DOHH2 (cell line): ENCODE measurements at regions not wholly inside any gene's neighbourhood (a gene's known extent, or its start where the extent isn't known, plus 50 kb on each side); places are given as distances from the start of the nearest gene placed in this dataset.

Source experiments
- H3F3A ChIP-seq: fragments of 200-600 bp; sonication (generic), shearing (Covaris generic); 2 replicates; pipeline ENCODE4 v1.6.0; 2016; ENCODE audit warnings: antibody characterized with exemption, mild to moderate bottlenecking; ENCODE audit not compliant: control insufficient read depth, insufficient read depth
- H3K27ac ChIP-seq: fragments of 200-600 bp; sonication (generic); 2 replicates; pipeline ENCODE4 v1.5.1; 2014; ENCODE audit warnings: low read depth, mild to moderate bottlenecking, low read length, moderate library complexity
- H3K27me3 ChIP-seq: fragments of 200-600 bp; sonication (generic); 2 replicates; pipeline ENCODE4 v1.6.1; 2014; ENCODE audit warnings: mild to moderate bottlenecking, low read length, mixed read lengths; ENCODE audit not compliant: control insufficient read depth
- H3K36me3 ChIP-seq: fragments of 200-600 bp; sonication (generic); 2 replicates; pipeline ENCODE4 v1.6.1; 2014; ENCODE audit warnings: mild to moderate bottlenecking, low read length, moderate library complexity, mixed read lengths; ENCODE audit not compliant: control insufficient read depth
- H3K4me1 ChIP-seq: fragments of 200-600 bp; sonication (generic); 2 replicates; pipeline ENCODE4 v1.6.1; 2014; ENCODE audit warnings: mild to moderate bottlenecking, low read length, mixed read lengths; ENCODE audit not compliant: control insufficient read depth
- H3K4me2 ChIP-seq: fragments of 200-600 bp; sonication (generic); 2 replicates; pipeline ENCODE4 v1.6.0; 2014; ENCODE audit warnings: mild to moderate bottlenecking, low read length, moderate library complexity
- H3K4me3 ChIP-seq: fragments of 200-600 bp; sonication (generic); 2 replicates; pipeline ENCODE4 v1.5.1; 2014; ENCODE audit warnings: mild to moderate bottlenecking, low read length, mixed read lengths
- H3K79me2 ChIP-seq: fragments of 200-600 bp; sonication (generic); 2 replicates; pipeline ENCODE4 v1.6.1; 2014; ENCODE audit warnings: mild to moderate bottlenecking, low read length, mixed read lengths; ENCODE audit not compliant: control insufficient read depth
- H3K9me2 ChIP-seq: fragments of 200-600 bp; sonication (generic); replicated peaks from 2 replicates; pipeline ENCODE4 v1.6.1; 2014; ENCODE audit warnings: mild to moderate bottlenecking, low read length, mixed read lengths; ENCODE audit not compliant: control insufficient read depth
- H3K9me3 ChIP-seq: fragments of 200-600 bp; sonication (generic); 2 replicates; pipeline ENCODE4 v1.6.1; 2014; ENCODE audit warnings: antibody characterized with exemption, low read length, mixed read lengths; ENCODE audit not compliant: control insufficient read depth, insufficient read depth
- H4K20me1 ChIP-seq: fragments of 200-600 bp; sonication (generic); 2 replicates; pipeline ENCODE4 v1.6.0; 2014; ENCODE audit warnings: low read depth, mild to moderate bottlenecking, antibody characterized with exemption, low read length, moderate library complexity; ENCODE audit not compliant: control insufficient read depth, insufficient read depth
- EZH2phosphoT487 ChIP-seq: fragments of 200-600 bp; sonication (generic); IDR thresholded peaks from 2 replicates; pipeline ENCODE4 v1.6.1; 2017; ENCODE audit warnings: borderline replicate concordance, mild to moderate bottlenecking, antibody characterized with exemption, low read length, moderate library complexity, mixed read lengths
- TF ChIP-seq, protein P1 (sequence below): fragments of 200-600 bp; sonication (generic); IDR thresholded peaks from one replicate; pipeline ENCODE4 v1.5.1; 2014; ENCODE audit warnings: antibody characterized with exemption, mild to moderate bottlenecking, low read depth, low read length; ENCODE audit not compliant: poor library complexity, severe bottlenecking

DNA sequence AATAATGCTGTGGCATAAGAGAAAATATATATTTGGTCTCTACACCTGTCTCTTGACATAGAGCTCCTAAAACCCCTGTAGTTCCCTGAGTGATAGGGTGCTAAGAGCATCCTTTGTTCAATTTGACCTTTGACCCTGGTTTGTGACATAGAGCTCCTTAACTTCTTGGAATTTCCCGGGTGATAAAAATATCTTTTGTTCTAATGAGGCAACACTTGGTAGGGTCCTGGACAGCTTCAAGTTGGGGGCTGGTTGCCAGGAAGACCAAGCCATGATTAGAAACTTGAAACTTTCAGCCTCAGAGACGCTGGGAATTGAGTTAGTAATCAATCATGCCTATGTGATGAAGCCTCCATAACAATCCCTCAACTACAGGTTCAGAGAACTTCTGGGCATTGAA, 105.4 kb downstream of the CASP12 start:
- Histone ChIP-seq H3K27me3 (no peaks in the 10 kb centered on the region), H3K4me2 (no peak overlapping the region), H3K27ac (no peak overlapping the region), H4K20me1 (no peaks in the 10 kb centered on the region), H3K9me2 (no peaks in the 10 kb centered on the region), H3K36me3 (no peaks in the 10 kb centered on the region), H3K4me3 (no peak overlapping the region), H3F3A (no peaks in the 10 kb centered on the region), H3K9me3 (no peaks in the 10 kb centered on the region), H3K4me1 (no peaks in the 10 kb centered on the region), H3K79me2 (no peaks in the 10 kb centered on the region)
- TF ChIP-seq, protein P1, sequence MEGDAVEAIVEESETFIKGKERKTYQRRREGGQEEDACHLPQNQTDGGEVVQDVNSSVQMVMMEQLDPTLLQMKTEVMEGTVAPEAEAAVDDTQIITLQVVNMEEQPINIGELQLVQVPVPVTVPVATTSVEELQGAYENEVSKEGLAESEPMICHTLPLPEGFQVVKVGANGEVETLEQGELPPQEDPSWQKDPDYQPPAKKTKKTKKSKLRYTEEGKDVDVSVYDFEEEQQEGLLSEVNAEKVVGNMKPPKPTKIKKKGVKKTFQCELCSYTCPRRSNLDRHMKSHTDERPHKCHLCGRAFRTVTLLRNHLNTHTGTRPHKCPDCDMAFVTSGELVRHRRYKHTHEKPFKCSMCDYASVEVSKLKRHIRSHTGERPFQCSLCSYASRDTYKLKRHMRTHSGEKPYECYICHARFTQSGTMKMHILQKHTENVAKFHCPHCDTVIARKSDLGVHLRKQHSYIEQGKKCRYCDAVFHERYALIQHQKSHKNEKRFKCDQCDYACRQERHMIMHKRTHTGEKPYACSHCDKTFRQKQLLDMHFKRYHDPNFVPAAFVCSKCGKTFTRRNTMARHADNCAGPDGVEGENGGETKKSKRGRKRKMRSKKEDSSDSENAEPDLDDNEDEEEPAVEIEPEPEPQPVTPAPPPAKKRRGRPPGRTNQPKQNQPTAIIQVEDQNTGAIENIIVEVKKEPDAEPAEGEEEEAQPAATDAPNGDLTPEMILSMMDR: no peak
- TF ChIP-seq EZH2phosphoT487: no peak

DNA sequence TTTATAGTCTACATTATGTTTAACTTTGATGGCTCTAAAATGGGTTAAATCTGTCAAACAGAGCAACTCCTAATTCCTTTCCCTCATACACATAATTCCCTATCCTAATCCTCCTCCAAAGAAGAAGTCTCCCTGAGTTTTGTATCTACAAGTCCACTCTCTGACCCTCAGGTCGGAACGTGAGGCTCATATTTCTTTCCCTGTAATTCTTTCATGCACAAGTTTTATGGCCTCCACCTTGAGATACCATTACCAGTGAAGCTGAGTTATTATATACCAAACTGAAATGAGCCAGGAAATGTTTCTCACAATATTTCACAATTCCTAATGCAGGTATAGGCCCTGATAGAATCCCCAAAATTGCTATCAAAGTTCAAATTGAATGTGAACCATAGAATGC, 106.4 kb downstream of the CASP12 start:
- no peaks in the 10 kb centered on the region for H3K4me1 ChIP-seq
- no peaks in the 10 kb centered on the region for H3K79me2 ChIP-seq
- H3K27ac ChIP-seq: no peak overlapping the region
- no peaks in the 10 kb centered on the region for H3K9me3 ChIP-seq
- no peaks in the 10 kb centered on the region for H3K27me3 ChIP-seq
- no peaks in the 10 kb centered on the region for H4K20me1 ChIP-seq
- H3K4me2 ChIP-seq: no peak overlapping the region
- no peaks in the 10 kb centered on the region for H3F3A ChIP-seq
- no peak overlapping the region for H3K4me3 ChIP-seq
- H3K9me2 ChIP-seq: no peaks in the 10 kb centered on the region
- TF ChIP-seq EZH2phosphoT487: no peak
- TF ChIP-seq, protein P1: no peak
- no peaks in the 10 kb centered on the region for H3K36me3 ChIP-seq

DNA sequence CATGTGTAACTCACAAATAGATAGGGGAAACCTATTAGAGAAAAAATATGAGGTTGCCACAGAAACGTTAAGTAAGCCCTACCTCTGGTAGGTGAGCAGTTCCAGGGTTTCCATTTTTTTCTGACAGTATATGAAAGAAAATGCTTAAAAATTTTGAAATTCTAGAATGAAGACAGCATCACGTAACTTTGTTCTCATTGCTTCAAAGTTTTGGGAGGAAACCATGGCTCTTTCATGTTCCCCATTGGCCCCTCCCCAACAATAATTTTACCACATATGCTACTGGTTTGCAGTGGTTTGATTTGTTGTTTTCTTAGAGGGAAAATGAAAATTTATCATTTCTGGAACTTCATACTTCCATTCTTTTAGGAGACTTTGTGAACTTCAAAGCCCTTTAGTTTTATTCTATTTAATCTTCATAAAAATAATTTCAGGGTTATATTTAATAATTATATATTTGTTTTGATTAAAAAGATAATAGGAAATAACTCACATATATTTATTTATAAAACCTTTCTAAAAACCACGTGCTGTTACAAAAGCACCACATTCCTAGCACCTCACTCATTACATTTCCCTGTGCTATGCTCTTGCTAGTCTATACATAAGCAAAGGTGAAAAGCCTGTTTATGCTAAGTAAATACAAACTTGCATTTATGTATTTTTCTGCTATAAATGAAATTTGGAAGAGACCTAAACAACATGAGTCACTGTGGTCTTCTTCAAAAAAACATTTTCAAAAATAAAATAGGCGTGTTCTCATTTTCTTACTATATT, 113.4 kb downstream of the CASP12 start:
- no peaks in the 10 kb centered on the region for H3K9me2 ChIP-seq
- H4K20me1 ChIP-seq: no peaks in the 10 kb centered on the region
- no peak overlapping the region for H3K27ac ChIP-seq
- H3K79me2 ChIP-seq: no peaks in the 10 kb centered on the region
- no peak overlapping the region for H3K4me2 ChIP-seq
- H3K9me3 ChIP-seq: no peaks in the 10 kb centered on the region
- no peaks in the 10 kb centered on the region for H3F3A ChIP-seq
- no peak for TF ChIP-seq EZH2phosphoT487
- TF ChIP-seq, protein P1: no peak
- no peak overlapping the region for H3K4me3 ChIP-seq
- H3K27me3 ChIP-seq: no peaks in the 10 kb centered on the region
- H3K4me1 ChIP-seq: no peaks in the 10 kb centered on the region
- H3K36me3 ChIP-seq: no peaks in the 10 kb centered on the region
